Spleen (tissue), 7 donors: ENCODE measurements at regions not wholly inside any gene's neighbourhood (a gene's known extent, or its start where the extent isn't known, plus 50 kb on each side); places are given as distances from the start of the nearest gene placed in this dataset.

Experiments used
- CTCF ChIP-seq, 11 experiments: fragments of 200-600 bp in 7 of 11; fragments of 450-650 bp in 4 of 11; sonication (generic) in 4 of 11; IDR thresholded peaks in 8 of 11; conservative IDR thresholded peaks in 3 of 11; 1 replicate in 7 of 11; 2 replicates in 4 of 11; pipeline versions ENCODE4 v1.4.0 to v1.8.0; 2016 to 2021; ENCODE audit warnings: antibody characterized with exemption in 11 of 11, inconsistent platforms in 4 of 11, mild to moderate bottlenecking in 1 of 11
- POLR2A ChIP-seq, 3 donors: fragments of 450-650 bp; IDR thresholded peaks; one replicate each; pipeline ENCODE4 v1.5.1; 2017; ENCODE audit warnings: antibody characterized with exemption in 3 of 3, mild to moderate bottlenecking in 1 of 3
- POLR2AphosphoS5 ChIP-seq, 3 donors: sonication (generic); formaldehyde crosslinking; IDR thresholded peaks; one replicate each; pipeline ENCODE4 v1.5.1; 2017; ENCODE audit warnings: antibody characterized with exemption in 3 of 3
- donor health status: DM: no; HTN: no; CAD: no; lungs with moderate emphysema.
- donor health status: DM: no; HTN: no; CAD: no.
- donor health status: DM: no; HTN: no; CAD: no.

GRCh38 chr15:95772982-95773381 is 557.5 kb upstream of the NR2F2 start:
- TF ChIP-seq CTCF (IDR thresholded peaks at IDR 0.05 in 8 of 11, conservative IDR thresholded peaks at IDR 0.05 in 3 of 11) (no peak), POLR2A (IDR thresholded peaks at IDR 0.05) (no peak), POLR2AphosphoS5 (IDR thresholded peaks at IDR 0.05) (no peak)
